MM.1S (cell line): ENCODE measurements at regions not wholly inside any gene's neighbourhood (a gene's known extent, or its start where the extent isn't known, plus 50 kb on each side); places are given as distances from the start of the nearest gene placed in this dataset.

ENCODE experiments used
- DNase-seq: peaks from one replicate; pipeline ENCODE4 v3.0.0-alpha.2; 2015
- H2AFZ ChIP-seq: fragments of 300-600 bp; sonication (generic); 2 replicates; pipeline ENCODE4 v1.6.0; 2016; ENCODE audit warnings: antibody characterized with exemption, low read length
- H3F3A ChIP-seq: fragments of 300-600 bp; sonication (generic); 2 replicates; pipeline ENCODE4 v1.6.1; 2016; ENCODE audit warnings: mild to moderate bottlenecking, antibody characterized with exemption, low read length, moderate library complexity, mixed read lengths; ENCODE audit not compliant: insufficient read depth
- H3K27ac ChIP-seq: fragments of 300-600 bp; sonication (generic); 2 replicates; pipeline ENCODE4 v1.5.1; 2016; ENCODE audit warnings: mild to moderate bottlenecking, low read length
- H3K27me3 ChIP-seq: fragments of 300-600 bp; sonication (generic); replicated peaks from 2 replicates; pipeline ENCODE4 v1.6.0; 2016; ENCODE audit warnings: low read length; ENCODE audit not compliant: insufficient read depth
- H3K36me3 ChIP-seq: fragments of 300-600 bp; sonication (generic); replicated peaks from 2 replicates; pipeline ENCODE4 v1.6.1; 2016; ENCODE audit warnings: mild to moderate bottlenecking, low read length, mixed read lengths; ENCODE audit not compliant: insufficient read depth
- H3K4me1 ChIP-seq: fragments of 300-600 bp; sonication (generic); 2 replicates; pipeline ENCODE4 v1.6.1; 2016; ENCODE audit warnings: low read length, mixed read lengths
- H3K4me2 ChIP-seq: fragments of 300-600 bp; sonication (generic); 2 replicates; pipeline ENCODE4 v1.6.0; 2016; ENCODE audit warnings: low read depth, low read length
- H3K4me3 ChIP-seq: fragments of 300-600 bp; sonication (generic); 2 replicates; pipeline ENCODE4 v1.5.1; 2016; ENCODE audit warnings: low read length, mixed read lengths
- H3K79me2 ChIP-seq: fragments of 300-600 bp; sonication (generic); 2 replicates; pipeline ENCODE4 v1.6.1; 2016; ENCODE audit warnings: mixed run types, low read length, mixed read lengths
- H3K9ac ChIP-seq: fragments of 300-600 bp; sonication (generic); 2 replicates; pipeline ENCODE4 v1.6.1; 2016; ENCODE audit warnings: low read length, mixed read lengths
- H3K9me2 ChIP-seq: fragments of 300-600 bp; sonication (generic); replicated peaks from 2 replicates; pipeline ENCODE4 v1.6.1; 2016; ENCODE audit warnings: mild to moderate bottlenecking, low read length, mixed read lengths; ENCODE audit not compliant: insufficient read depth
- H3K9me3 ChIP-seq: fragments of 300-600 bp; sonication (generic); replicated peaks from 2 replicates; pipeline ENCODE4 v1.6.1; 2016; ENCODE audit warnings: mild to moderate bottlenecking, low read length, mixed read lengths; ENCODE audit not compliant: insufficient read depth
- H4K20me1 ChIP-seq: fragments of 300-600 bp; sonication (generic); 2 replicates; pipeline ENCODE4 v1.6.1; 2016; ENCODE audit warnings: mild to moderate bottlenecking, low read length, moderate library complexity, mixed read lengths; ENCODE audit not compliant: insufficient read depth
- EZH2 ChIP-seq: fragments of 300-600 bp; sonication (generic); optimal IDR thresholded peaks from 2 replicates; pipeline ENCODE3; 2017; ENCODE audit warnings: low read depth, mild to moderate bottlenecking, antibody characterized with exemption, low read length, mixed read lengths
- EZH2phosphoT487 ChIP-seq: fragments of 300-600 bp; sonication (generic); IDR thresholded peaks from 2 replicates; pipeline ENCODE4 v1.6.1; 2018; ENCODE audit warnings: antibody characterized with exemption, low read length
- TF ChIP-seq, protein P1 (sequence below): fragments of 300-600 bp; sonication (generic); IDR thresholded peaks from 2 replicates; pipeline ENCODE4 v1.5.1; 2016; ENCODE audit warnings: antibody characterized with exemption, low read length, mixed read lengths

DNA sequence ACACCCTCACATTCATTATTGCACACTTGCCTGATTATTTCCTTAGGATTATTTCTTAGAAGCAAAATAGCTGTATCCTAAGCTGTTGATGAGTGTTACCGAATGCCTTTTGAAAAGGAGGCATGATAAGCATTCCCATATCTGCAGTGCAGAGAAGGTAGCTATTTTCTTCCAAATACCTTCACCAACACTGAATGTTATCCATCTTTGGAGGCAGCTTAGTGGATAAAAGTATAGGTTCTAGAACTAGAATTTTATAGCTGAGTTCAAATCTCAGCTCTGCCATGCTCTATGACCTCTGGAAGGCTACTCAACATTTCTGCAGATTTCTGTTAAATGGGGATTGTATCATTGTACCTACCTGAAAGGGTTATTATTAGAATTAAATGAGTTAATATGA, 185.0 kb upstream of the CCDC150 start:
- H4K20me1 ChIP-seq: no peaks in the 10 kb centered on the region
- no peaks in the 10 kb centered on the region for H3K9me2 ChIP-seq
- no peaks in the 10 kb centered on the region for H3K9me3 ChIP-seq
- no peak overlapping the region for H3K27ac ChIP-seq
- no peak for DNase-seq
- no peak overlapping the region for H3K4me3 ChIP-seq
- no peaks in the 10 kb centered on the region for H3K79me2 ChIP-seq
- no peak overlapping the region for H3K9ac ChIP-seq
- H3K27me3 ChIP-seq: peaks cover 27% of the 10 kb centered on the region
- no peak overlapping the region for H3K4me2 ChIP-seq
- H3F3A ChIP-seq: no peaks in the 10 kb centered on the region
- H3K4me1 ChIP-seq: peaks cover 11% of the 10 kb centered on the region
- no peaks in the 10 kb centered on the region for H3K36me3 ChIP-seq
- no peak for TF ChIP-seq EZH2phosphoT487
- no peak for TF ChIP-seq EZH2
- TF ChIP-seq, protein P1, sequence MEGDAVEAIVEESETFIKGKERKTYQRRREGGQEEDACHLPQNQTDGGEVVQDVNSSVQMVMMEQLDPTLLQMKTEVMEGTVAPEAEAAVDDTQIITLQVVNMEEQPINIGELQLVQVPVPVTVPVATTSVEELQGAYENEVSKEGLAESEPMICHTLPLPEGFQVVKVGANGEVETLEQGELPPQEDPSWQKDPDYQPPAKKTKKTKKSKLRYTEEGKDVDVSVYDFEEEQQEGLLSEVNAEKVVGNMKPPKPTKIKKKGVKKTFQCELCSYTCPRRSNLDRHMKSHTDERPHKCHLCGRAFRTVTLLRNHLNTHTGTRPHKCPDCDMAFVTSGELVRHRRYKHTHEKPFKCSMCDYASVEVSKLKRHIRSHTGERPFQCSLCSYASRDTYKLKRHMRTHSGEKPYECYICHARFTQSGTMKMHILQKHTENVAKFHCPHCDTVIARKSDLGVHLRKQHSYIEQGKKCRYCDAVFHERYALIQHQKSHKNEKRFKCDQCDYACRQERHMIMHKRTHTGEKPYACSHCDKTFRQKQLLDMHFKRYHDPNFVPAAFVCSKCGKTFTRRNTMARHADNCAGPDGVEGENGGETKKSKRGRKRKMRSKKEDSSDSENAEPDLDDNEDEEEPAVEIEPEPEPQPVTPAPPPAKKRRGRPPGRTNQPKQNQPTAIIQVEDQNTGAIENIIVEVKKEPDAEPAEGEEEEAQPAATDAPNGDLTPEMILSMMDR: no peak
- H2AFZ ChIP-seq: no peak overlapping the region

DNA sequence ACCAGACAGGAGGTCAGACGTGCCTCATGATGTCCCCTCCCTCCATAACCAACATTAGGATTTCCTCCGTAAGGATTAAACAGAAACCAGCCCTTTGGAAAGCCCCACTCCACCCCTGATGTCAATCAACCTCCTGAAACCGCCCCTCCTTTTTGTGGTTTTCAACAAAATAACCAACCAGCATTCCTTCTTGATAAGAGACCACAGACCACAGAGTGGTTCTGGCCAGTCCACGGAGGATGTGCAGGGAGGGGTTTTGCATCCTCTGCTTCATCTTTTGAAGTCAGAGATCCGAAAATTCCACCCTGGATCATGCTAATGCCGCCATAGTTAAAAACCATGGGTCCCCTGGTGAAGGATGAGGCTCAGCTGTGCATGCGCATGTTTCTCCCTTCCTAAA, 180.0 kb upstream of the CCDC150 start:
- Histone ChIP-seq H3K4me3 (peak overlapping the region; percentile 10; the same call in 1 of the 2 replicates), H3K9ac (no peak overlapping the region), H3K36me3 (no peaks in the 10 kb centered on the region), H3K27ac (no peak overlapping the region), H2AFZ (no peak overlapping the region), H3K9me2 (no peaks in the 10 kb centered on the region), H3K9me3 (no peaks in the 10 kb centered on the region), H3K27me3 (peaks cover 69% of the 10 kb centered on the region), H4K20me1 (no peaks in the 10 kb centered on the region), H3F3A (no peaks in the 10 kb centered on the region), H3K79me2 (no peaks in the 10 kb centered on the region), H3K4me1 (peaks cover 30% of the 10 kb centered on the region), H3K4me2 (peak overlapping the region; percentile 54)
- TF ChIP-seq EZH2phosphoT487: no peak
- no peak for TF ChIP-seq EZH2
- TF ChIP-seq, protein P1: no peak
- DNase-seq: peak; percentile 87

DNA sequence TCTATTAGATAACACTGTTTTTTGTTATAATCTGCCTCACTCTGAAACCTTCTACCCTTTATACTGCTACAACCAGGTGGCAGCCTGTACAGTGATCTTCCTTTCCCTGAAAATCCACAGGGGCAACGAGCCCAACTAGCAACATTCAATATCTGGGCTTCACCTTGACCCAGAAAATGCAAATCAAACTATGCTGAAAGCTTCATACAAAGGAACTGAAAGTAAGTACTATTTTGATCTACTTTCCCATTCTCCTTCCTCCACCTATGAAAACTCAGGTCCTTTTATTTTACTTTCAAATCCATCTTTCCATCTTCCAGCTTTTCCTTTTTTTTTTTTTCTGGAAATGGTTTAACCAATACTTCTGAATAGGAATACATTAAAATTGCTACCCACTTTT, 175.8 kb upstream of the CCDC150 start:
- H3F3A ChIP-seq: no peaks in the 10 kb centered on the region

More for the DNA sequence above, 175.8 kb upstream of the CCDC150 start:
- Histone ChIP-seq H3K36me3 (no peaks in the 10 kb centered on the region), H2AFZ (no peak overlapping the region), H3K4me3 (no peak overlapping the region), H3K4me1 (peaks cover 29% of the 10 kb centered on the region), H3K9me3 (no peaks in the 10 kb centered on the region), H3K9ac (no peak overlapping the region), H3K79me2 (no peaks in the 10 kb centered on the region), H3K9me2 (no peaks in the 10 kb centered on the region), H3K4me2 (peak overlapping the region; percentile 42), H3K27me3 (peaks cover 73% of the 10 kb centered on the region), H3K27ac (no peak overlapping the region), H4K20me1 (no peaks in the 10 kb centered on the region)
- DNase-seq: peak; percentile 42
- TF ChIP-seq EZH2phosphoT487: no peak
- TF ChIP-seq EZH2: no peak
- TF ChIP-seq, protein P1: no peak
